Mucosa of descending colon (tissue), 3 donors: ENCODE measurements at regions not wholly inside any gene's neighbourhood (a gene's known extent, or its start where the extent isn't known, plus 50 kb on each side); places are given as distances from the start of the nearest gene placed in this dataset.
A peak's percentile ranks its signal among the peaks of the same experiment; 100 is the strongest.

Experiments used
- ATAC-seq: fragments of 200-7000 bp; cut with Tn5 transposase; one replicate; pipeline ENCODE4 v1.9.1; 2020; ENCODE audit warnings: mild to moderate bottlenecking, moderate library complexity
- DNase-seq, 3 donors: peaks; one replicate each; pipeline ENCODE4 v3.0.0-alpha.2; 2020
- H3K36me3 ChIP-seq: fragments of 200-600 bp; one replicate; pipeline ENCODE4 v1.8.0; 2021; ENCODE audit warnings: low read depth, mild to moderate bottlenecking
- H3K4me1 ChIP-seq: fragments of 200-600 bp; one replicate; pipeline ENCODE4 v1.8.0; 2021; ENCODE audit warnings: low read depth, mild to moderate bottlenecking
- H3K4me3 ChIP-seq: fragments of 200-600 bp; one replicate; pipeline ENCODE4 v1.8.0; 2021; ENCODE audit warnings: mild to moderate bottlenecking
- H3K9me3 ChIP-seq: fragments of 200-600 bp; one replicate; pipeline ENCODE4 v1.8.0; 2021; ENCODE audit warnings: mild to moderate bottlenecking
- CTCF ChIP-seq: fragments of 200-600 bp; IDR thresholded peaks from one replicate; pipeline ENCODE4 v1.8.0; 2022; ENCODE audit warnings: antibody characterized with exemption, mild to moderate bottlenecking
- intact Hi-C, 2 donors: fragments of 100-400 bp; cut with DNase I in 1 of 2; cut with micrococcal nuclease in 1 of 2; formaldehyde crosslinking; loops; one replicate each; pipeline versions ENCODE4 v1.11.0 to v1.11.1; 2022; cut with DNase I, micrococcal nuclease
- donor health status: DM: no; HTN: no; CAD: no; lungs with moderate emphysema.
- donor health status: DM: no; HTN: no; CAD: no.
- donor health status: DM: no; HTN: yes; CAD: no.

GRCh38 chr3:27960133-27960532, 238.0 kb upstream of the EOMES start:
- Histone ChIP-seq H3K9me3 (no peaks in the 10 kb centered on the region), H3K4me3 (no peak overlapping the region), H3K36me3 (no peaks in the 10 kb centered on the region), H3K4me1 (no peaks in the 10 kb centered on the region)
- intact Hi-C loops, result no loop called here
- no peak for TF ChIP-seq CTCF
- DNase-seq (no peak), ATAC-seq (no peak)

GRCh38 chr3:27963519-27963918, 241.4 kb upstream of the EOMES start:
- no peaks in the 10 kb centered on the region for H3K4me1 ChIP-seq
- intact Hi-C loops, result no loop called here
- ATAC-seq, result no peak

GRCh38 chr3:27971600-27971999, 249.5 kb upstream of the EOMES start:
- no peak overlapping the region for H3K4me3 ChIP-seq
- intact Hi-C loops, result no loop called here
- H3K36me3 ChIP-seq, result no peaks in the 10 kb centered on the region
- H3K9me3 ChIP-seq, result no peaks in the 10 kb centered on the region
- no peak for TF ChIP-seq CTCF
- ATAC-seq (no peak), DNase-seq (no peak)
- no peaks in the 10 kb centered on the region for H3K4me1 ChIP-seq

More at GRCh38 chr3:27963519-27963918, 241.4 kb upstream of the EOMES start:
- TF ChIP-seq CTCF, result no peak
- Histone ChIP-seq H3K9me3 (no peaks in the 10 kb centered on the region), H3K4me3 (no peak overlapping the region), H3K36me3 (no peaks in the 10 kb centered on the region)
- DNase-seq, result no peak

GRCh38 chr3:27976933-27977332, 254.8 kb upstream of the EOMES start:
- peak in 1 of 3 donors; percentile 3 for DNase-seq
- Histone ChIP-seq H3K36me3 (no peaks in the 10 kb centered on the region), H3K4me1 (no peaks in the 10 kb centered on the region), H3K9me3 (no peaks in the 10 kb centered on the region), H3K4me3 (no peak overlapping the region)
- ATAC-seq, result no peak
- intact Hi-C loops, result no loop called here
- TF ChIP-seq CTCF, result no peak

- Histone ChIP-seq H3K9me3 (no peaks in the 10 kb centered on the region), H3K4me3 (no peak overlapping the region), H3K36me3 (no peaks in the 10 kb centered on the region), H3K4me1 (no peaks in the 10 kb centered on the region)
- intact Hi-C loops, result no loop called here
- DNase-seq (no peak), ATAC-seq (no peak)
- TF ChIP-seq CTCF, result no peak
Observed at GRCh38 chr3:27978440-27978839, 256.3 kb upstream of the EOMES start.

GRCh38 chr3:27985369-27986035, 255.9 kb upstream of the CMC1 start:
- H3K9me3 ChIP-seq, result no peaks in the 10 kb centered on the region
- no peaks in the 10 kb centered on the region for H3K4me1 ChIP-seq
- no peak overlapping the region for H3K4me3 ChIP-seq
- TF ChIP-seq CTCF, result no peak
- no peaks in the 10 kb centered on the region for H3K36me3 ChIP-seq
- ATAC-seq (no peak), DNase-seq (no peak)
- intact Hi-C loops, result no loop called here
